Stimulated activated CD8-positive, alpha-beta memory T cell treated with anti-CD3 and anti-CD28 coated beads, Interleukin-4, amount 100 ng/mL, for 24 hours (primary cell): ENCODE measurements at regions not wholly inside any gene's neighbourhood (a gene's known extent, or its start where the extent isn't known, plus 50 kb on each side); places are given as distances from the start of the nearest gene placed in this dataset.

Experiments used
- DNase-seq: peaks from one replicate; pipeline ENCODE4 v3.0.0-alpha.2; 2020; ENCODE audit warnings: low read depth

DNA sequence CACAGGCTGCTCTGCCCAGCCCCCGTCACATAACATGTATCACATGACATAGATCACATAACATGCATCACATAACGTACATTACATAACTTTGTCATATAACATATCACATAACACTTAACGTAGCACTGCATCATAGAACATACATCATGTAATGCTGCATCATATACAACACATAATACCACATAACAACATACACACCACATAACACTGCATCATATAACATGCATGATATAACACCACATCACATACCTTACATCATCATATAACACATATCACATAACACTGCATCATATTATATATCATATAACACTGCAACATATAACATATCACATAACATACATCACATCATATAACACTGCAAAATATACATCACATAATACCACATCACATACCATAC, 83.8 kb downstream of the AXIN2 start:
- DNase-seq = no peak

DNA sequence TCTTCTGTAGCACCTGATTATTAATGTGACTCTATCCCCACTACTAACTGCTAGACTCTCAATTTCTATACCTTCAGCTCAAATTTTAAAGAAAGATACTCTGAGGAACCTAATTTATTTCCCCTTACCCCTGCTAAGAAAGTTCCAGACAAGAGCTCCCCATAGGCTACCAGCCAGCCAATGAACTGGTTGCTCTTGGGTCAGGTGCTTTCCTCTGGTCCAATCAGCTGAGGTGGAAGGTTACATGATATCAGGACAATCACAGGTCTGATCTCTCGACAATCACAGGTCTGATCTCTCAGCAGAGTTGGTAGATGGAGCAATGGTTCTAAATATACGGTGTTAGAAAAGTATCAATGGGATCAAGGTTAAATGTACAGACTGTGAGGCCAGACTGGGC, 86.8 kb downstream of the AXIN2 start:
- DNase-seq = no peak

DNA sequence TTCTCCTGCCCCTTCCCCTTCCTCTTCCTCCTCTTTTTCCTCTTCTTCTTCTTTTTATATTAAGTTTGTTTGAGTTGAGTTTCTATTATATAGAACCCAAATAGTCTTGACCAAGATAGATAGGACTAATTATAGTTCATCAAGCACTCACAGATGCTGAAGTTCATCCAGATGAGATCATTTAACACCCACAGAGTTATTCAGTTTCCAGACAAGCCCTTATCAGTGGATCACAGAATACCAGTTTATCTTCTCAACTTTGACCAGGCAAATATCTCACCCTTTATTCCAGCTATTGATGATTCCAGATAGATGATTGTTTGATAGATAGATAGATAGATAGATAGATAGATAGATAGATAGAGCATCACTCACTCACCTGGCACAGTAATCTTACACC, 87.5 kb downstream of the AXIN2 start:
- DNase-seq = no peak

DNA sequence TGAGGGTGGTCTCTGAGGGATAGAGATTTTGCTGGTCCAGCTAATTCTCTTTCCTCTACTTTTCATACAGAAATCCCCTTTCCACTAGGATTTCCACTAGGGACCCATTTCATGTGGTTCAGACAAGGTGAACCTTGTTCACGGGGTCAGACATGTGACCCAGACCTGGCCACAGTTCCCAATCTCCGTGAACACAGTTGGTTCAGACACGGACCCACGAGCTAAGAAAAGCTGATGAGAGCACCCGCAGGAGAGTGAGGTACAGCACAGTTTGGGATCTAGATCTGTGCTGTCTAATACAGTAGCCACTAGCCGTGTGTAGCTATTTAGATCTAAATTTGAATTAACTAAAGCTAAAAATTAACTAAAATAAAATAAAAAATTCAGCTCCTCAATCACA, 88.1 kb downstream of the AXIN2 start:
- no peak for DNase-seq

DNA sequence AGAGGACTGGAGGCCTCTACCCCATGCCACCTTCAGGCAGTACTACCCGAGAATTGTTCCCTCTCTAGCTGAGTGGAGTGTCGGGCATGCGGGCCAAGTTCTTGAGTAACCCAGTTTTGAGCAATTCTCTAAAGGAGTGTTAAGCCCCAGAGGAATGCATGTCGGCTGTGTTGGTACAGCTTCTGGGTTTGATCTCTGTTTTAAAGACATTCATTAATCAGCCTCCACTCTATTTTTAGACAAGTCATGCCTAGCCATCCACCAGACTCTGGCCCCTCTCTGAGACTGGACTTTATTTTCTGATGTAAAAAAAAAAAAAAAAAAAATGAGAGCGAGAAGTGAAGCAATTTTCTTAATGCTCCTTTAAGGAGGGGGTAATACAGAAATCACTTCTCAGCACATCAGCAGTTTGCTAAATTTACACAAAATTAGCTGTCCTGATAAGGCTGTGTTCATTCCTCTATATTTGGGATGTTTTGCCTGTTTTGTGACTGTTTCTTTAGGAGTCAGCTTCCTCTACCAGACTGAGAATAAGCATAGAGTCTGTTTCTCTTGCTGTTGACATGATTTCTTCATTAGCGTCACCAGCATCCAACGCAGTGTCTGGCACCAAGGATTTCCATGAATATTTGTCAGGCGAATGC, 88.7 kb downstream of the AXIN2 start:
- no peak for DNase-seq

DNA sequence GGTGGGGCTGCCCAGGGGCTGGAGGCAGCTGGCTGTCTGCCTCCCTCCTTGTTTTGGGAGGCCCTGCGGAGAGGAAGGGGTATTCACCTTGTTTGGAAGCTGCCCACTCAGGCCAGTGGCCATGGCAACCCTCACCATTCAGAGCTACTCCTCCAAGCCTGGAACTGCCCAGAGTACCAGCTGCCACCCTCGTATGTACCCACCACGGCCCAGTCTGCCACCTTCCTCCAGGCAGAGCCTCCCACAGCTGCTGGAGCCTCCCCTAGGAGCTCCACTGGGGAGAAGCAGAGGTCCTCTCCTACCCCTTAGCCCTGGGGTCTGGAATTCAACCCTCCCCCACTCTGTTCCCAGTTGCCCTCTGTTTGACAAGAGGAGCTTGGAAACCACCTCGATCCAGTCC, 90.7 kb downstream of the AXIN2 start:
- DNase-seq = no peak

DNA sequence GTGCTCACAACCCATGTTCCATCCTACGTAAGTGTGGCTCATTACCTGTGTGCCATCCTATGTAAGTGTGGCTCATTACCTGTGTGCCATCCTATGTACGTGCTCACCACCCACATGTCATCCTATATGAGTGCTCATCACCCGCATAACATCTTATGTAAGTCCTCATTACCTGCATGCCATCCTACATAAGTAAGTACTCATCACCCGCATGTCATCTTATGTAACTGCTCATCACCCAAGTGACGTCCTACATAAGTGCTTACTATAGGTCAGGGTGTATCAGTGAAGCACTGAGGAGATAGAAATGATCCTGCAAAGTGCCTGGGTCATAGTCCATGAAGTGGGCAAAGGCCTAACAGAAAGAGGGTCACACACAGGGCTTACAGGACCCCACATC, 93.1 kb downstream of the AXIN2 start:
- DNase-seq = no peak

DNA sequence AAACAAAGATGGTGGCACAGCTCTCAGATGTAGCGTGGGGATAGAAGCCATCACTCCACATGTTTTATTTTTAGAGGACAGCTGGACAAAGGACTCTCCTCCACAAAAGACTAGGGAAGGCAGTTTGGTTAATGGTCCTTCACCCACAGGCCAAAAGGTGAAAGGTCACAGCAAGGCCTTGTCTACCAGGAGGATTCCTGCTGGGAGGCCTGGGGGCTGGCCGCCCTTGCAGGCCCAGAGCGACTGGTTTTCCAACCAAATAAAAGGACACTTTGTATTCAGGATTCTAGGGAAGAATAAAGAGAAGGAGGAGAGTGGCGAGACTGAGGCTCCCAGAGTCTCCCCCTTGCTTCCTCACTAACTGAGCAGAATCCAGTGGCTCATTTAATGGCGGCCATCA, 94.3 kb downstream of the AXIN2 start:
- no peak for DNase-seq

DNA sequence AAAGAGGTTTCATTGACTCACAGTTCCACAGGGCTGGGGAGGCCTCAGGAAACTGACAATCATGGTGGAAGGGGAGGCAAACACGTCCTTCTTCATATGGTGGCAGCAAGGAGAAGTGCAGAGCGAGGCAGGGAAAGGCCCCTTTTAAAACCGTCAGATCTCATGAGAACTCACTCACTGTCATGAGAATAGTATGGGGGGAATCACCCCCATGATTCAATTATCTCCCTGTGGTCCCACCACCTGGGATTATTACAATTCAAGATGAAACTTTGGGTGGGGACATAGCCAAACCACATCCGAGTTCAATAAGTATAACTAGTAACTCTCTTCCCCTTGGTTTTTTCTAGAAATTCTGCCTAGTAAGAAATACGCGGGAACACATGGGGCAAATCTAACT, 94.9 kb downstream of the AXIN2 start:
- no peak for DNase-seq

DNA sequence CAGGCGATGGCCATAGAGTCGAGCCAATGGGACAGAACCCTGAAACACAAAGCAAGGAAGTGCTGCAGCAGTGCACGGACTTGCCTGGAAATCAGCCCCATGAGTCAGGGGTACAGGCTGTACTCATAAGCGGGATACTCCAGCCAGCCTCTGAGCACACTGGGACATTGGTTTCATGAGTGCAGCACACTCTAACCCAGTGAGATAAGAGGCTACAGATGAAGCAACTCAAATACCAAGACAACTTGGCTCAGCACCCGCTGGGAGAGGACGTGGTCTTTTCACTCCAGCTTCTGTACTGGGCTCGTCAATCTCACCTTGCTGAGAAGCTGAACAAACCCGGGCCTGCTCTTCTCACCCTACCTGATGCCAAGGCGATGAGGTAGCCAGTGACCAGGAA, 98.2 kb downstream of the AXIN2 start:
- DNase-seq = no peak

DNA sequence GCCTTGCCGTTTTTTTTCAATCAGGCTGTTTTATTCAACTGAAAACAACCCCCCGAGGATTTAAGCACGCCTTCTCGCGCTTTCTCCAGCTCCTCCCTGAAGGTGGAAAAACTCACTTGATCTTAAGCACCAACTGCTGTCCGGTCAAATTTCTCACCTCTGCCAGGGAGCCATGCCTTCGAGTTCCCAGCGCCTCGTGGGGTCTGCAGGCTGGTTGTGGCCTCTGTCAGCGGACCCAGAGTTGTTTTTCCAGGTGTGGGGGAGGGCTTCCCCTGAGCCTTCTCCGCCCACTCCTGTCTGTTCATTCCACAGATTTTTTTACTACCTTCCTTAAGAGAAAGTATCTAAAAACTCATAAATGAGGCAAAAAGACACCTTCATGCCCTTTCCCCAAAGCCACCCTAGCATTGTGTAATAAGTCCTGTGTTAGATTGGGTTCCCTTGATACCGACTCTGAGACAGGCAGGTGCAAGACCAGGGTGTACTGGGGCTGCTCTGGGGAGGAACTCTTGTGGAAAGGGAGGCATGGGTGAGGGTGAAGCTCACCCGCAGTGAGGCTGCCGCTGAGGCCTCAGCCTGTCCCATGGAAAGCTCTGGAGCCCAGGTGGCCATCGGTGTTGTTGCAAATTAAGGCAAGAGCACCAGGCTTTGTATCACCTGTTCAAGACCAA, 101.6 kb downstream of the AXIN2 start:
- no peak for DNase-seq

DNA sequence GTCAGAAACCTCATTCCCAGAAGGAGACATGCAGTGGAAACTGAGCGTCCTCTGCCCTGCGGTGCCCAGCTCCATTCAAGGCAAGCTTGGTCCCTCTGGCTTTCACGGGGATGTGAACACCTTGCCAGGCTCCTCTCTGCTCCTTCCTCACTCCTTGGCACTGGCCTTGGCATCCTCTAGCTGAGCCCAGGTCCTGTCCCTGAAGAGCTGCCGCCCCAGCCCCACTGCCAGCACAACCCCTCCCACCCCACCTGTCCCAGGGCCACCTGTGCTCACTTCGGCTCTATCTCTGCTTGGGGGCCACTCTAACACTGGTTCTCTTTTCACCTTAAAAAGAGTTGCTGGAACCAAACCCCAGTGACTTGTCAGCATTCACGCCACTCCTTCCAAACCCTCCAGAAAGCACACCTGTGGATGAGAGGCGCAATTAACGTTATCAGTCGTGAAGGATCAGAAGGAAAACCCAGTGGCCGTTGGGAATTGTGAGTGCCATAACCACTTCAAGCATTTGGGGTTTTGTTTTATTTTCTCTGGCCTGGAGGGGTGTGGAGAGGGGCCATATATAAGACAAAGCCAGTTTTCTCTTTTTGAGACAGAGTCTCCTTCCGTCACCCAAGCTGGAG, 103.7 kb downstream of the AXIN2 start:
- DNase-seq = no peak

DNA sequence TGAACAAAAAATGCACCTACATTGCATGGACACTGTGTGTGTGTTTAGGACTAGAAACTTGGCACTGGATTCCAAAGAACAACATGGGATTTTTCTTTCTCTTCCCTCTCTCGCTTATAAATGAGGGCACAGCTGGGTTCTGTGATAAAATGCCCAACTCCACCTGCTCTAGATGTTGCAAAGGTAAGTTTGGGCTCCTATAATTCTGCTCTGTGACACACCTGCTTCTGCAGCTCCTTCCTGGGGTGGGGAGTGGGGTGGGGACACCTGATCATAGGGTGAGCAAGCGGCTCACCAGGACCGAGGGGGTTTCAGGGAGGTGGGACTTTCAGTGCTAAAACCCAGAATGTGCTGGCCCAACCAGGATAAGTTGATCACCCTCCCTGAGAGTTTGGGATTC, 104.3 kb downstream of the AXIN2 start:
- no peak for DNase-seq

DNA sequence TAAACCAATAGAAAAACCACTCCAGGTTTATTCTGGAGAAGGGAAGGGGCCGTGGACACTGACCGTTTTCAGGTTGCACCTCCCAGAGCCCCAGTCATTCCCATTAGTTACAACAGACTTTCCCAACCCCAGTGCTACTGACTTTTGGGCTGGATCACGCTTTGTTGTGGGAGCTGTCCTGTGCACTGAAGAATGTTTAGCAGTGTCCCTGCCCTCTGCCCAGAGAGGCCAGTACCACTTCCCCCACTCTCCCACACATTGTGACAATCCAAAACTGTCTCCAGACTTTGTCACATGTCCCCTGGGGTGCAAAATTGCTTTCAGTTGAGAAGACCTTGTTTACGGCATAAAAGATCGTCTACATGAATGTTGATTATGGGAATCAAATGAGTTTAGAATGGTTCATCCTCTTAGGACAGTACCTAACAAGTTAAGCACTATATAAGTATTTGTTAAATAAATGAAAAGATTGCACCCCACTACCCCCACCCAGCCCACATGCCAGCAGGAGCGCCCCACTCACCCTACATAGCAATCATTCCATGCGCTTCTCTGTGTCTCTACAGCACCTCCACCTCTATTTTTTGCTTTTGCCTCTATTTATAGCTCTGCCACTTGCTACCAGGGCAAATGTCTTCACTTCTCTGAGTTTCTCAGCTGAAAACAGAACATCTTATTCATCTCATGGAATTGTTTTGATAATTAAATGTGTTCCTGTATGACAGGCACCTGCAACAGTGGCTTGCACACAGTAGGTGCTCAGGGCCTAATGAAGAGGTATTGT, 104.9 kb downstream of the AXIN2 start:
- no peak for DNase-seq

DNA sequence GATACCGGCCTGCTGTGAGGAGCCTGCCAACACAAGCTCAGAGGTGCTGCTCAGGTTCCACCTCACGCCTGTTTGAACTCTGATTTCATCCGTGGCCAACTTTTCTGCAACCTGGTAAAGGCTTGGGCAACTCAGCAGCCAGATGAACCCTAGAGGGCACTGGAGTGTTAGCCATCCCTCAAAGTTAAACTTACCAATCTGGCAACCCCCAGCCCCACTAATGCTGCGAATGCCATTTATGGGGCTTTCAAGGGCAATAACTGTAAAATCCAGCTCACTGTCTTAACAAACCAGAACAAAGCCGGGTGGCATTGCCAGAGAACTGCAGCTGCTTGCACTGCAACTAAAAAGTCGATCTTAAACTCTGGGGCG, 105.5 kb downstream of the AXIN2 start:
- no peak for DNase-seq

DNA sequence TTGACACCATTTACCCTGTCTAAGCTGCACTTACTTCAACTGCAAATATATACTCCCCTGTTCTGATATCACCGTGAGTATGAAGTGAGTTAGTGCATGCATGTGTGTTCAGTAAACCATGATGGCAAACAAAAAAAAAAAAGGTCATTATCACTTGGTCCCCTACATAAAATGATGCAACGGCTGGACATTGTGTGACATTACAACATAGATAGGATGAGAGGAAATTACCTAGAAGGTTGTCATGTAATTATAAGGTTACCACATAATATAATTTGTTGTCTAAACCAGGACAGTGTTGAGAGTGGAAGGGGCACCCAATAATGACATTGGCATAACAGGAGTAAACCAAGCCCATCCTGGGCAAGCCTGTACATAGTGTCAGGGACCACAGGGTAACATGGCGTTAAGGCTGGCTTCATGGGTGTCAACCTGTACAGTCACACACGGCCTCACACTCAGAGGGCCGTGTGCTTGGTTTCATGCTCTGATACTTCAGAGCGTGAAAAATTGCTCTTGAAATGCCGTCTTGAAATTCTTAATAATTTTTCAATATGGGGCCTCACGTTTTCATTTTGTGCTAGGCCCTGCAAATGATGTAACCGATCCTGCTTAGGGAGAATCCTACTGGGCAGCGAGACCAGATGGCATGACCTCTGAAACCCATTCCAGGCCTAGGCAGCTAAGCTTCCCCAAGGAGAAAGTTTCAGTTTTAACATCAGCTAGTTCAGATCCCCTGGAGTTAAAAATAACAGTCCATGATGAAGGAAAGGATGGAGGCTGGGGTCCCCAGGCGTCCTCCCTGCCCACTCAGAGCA, 106.1 kb downstream of the AXIN2 start:
- DNase-seq = no peak

DNA sequence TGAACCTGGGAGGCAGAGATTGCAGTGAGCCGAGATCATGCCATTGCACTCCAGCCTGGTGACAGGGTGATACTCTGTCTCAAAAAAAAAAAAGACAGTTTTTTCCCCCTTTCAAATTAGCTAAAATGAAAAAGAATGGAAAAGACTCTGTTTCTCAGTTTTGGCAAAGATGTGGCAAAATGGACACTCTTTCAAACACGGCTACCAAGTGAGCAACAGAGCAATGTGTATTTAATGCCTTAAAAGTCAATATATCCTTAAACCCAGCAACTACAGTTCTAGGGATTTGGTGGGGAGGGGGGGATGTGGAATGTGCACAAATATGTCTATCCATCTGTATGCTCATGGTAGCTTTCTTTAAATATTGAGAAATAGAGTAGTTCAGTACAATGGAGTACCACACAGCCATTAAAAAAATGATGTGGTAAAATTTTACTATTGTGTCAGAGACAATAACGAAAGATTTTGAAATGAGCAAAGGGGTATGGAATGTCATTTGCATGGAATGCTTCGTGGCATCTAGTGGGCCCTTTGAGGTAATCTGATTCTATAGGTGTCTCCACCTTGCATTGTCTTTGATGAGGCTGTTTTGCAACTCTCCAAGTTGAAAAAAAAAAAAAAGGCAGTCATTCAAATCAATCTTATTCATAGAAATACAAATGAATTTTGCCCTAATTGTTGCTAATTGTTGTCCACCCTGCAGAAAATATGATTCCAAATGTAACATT, 108.1 kb downstream of the AXIN2 start:
- no peak for DNase-seq

DNA sequence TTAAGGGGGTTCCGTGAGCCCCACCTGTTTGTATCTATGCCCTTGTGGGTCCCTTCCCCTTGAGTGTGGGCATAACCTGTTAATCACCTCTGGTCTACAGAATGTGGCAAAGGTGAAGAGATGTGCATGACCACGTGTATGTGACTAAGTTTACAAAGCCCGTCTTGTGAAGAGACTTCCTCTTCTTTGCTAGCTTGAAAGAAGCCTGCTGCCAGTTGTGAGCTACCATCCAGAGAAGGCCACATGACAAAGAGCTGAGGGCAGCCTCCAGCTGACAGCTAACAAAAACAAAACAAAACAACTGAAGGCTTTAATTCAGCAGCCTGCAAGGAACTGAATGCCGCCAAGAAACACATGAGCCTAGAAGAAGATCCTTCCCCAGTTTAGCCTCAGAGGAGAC, 112.0 kb downstream of the AXIN2 start:
- no peak for DNase-seq

DNA sequence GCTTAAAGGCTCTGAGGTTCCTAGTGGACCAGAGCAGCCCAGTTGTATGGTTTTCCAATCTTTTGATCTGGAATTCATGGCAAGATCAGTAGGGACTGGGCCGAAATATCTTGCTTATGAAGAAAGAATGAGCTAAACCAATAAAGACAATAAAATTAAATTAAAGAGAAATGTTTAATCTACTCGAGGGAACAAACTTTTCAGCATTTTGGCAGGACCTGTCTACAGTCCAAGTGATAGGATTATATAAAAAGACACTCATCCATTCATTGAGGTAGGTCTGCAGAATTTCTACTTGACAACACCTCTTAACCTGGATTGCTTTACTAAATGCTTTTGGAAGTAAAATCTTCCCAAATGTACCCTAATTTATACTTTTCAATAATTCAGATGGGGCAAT, 113.6 kb downstream of the AXIN2 start:
- DNase-seq = no peak

DNA sequence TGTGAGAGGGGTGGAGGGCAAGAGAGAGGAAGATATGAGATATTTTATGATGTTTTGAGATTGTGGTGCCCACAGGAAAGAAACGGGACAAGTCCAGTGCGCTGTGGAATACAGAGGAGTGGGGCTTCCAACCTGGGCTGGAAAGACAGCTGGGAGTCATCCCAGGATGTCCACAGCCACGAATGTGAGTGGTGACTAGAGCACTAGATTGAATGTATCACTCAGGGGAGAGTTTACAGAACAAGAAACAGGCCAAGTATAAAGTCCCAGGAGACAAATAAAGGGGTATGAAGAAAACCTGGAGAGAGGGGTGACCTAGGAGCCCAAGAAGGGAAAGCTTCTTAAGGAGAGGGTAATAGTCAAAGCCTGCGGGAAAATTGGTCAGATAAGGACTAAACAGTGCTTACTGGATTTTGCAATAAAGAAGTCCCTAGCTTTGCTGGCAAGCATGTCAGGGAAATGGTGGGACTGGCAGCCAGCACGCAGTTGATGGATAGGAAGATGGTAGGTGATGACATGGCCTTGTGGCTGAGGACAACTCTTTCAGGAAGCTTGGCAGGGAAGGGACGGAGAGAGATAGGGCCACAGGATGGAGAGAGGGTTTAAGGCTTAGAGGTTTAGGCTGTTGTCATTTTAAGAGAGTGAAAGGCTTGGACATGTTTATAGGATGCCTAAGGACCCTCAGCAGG, 114.5 kb downstream of the AXIN2 start:
- no peak for DNase-seq

DNA sequence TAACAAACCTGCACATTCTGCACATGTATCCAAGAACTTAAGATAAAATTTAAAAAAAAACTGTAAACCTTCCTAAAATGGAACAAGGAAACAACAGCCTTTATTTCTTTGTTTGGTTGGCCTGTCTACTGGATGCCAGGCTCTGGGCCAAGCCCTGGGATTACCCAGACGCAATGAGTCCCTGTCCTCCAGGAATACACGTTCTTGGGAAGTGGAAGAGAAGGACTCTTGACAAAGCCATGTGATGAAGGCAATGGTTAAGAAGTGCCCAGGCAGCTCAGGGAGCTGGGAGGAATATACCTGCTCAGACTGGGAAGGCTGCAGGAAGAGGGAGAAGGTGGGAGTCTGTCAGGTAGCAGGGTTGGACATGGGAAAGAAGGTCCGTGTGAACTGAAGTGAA, 115.4 kb downstream of the AXIN2 start:
- DNase-seq = no peak
